WTC11 (cell line): ENCODE measurements at regions not wholly inside any gene's neighbourhood (a gene's known extent, or its start where the extent isn't known, plus 50 kb on each side); places are given as distances from the start of the nearest gene placed in this dataset.

Experiments
- ATAC-seq: fragments of 200-7000 bp; cut with Tn5 transposase; 2 replicates; pipeline ENCODE4 v1.10.0; 2021; ENCODE audit warnings: mild to moderate bottlenecking, moderate library complexity
- CTCF ChIA-PET: fragments of 300-600 bp; sonication (Branson Sonifier 250); formaldehyde crosslinking; loops from one replicate; lab custom pipeline; 2021; ENCODE audit warnings: antibody characterized with exemption; lab: Charles Lee
- POLR2A ChIA-PET: fragments of 350-600 bp; sonication (Branson Sonifier 250); formaldehyde crosslinking; loops from one replicate; lab custom pipeline; 2021; ENCODE audit warnings: antibody characterized with exemption; lab: Charles Lee
- DNase-seq: peaks from one replicate; pipeline ENCODE4 v3.0.0; 2021; ENCODE audit warnings: low spot score
- H3K27ac Mint-ChIP-seq: 2 replicates; pipeline ENCODE4 v1.8.0; 2021; ENCODE audit warnings: mixed read lengths
- H3K27me3 Mint-ChIP-seq: 2 replicates; pipeline ENCODE4 v1.8.0; 2021; ENCODE audit warnings: low read depth, mild to moderate bottlenecking, moderate library complexity, mixed read lengths
- H3K36me3 Mint-ChIP-seq: 2 replicates; pipeline ENCODE4 v1.8.0; 2021; ENCODE audit warnings: mixed read lengths
- H3K4me1 Mint-ChIP-seq: 2 replicates; pipeline ENCODE4 v1.8.0; 2022; ENCODE audit warnings: mixed read lengths
- H3K4me3 Mint-ChIP-seq: 2 replicates; pipeline ENCODE4 v1.8.0; 2021; ENCODE audit warnings: mild to moderate bottlenecking, moderate library complexity, mixed read lengths
- H3K9me3 Mint-ChIP-seq: 2 replicates; pipeline ENCODE4 v1.8.0; 2021; ENCODE audit warnings: mixed read lengths
- CDX4 ChIP-seq: fragments of 250-450 bp; sonication (Bioruptor Pico); IDR thresholded peaks from 2 replicates; pipeline ENCODE4 v1.9.0; 2021; ENCODE audit warnings: moderate library complexity, mild to moderate bottlenecking, inconsistent platforms, borderline replicate concordance
- FOXP4 ChIP-seq: sonication (generic); formaldehyde crosslinking; IDR thresholded peaks from 2 replicates; pipeline ENCODE4 v1.8.0; 2022; ENCODE audit warnings: mild to moderate bottlenecking, missing genetic modification reagents
- GABPB1 ChIP-seq: sonication (generic); formaldehyde crosslinking; IDR thresholded peaks from 2 replicates; pipeline ENCODE4 v1.8.1; 2023; ENCODE audit warnings: mild to moderate bottlenecking, missing genetic modification reagents
- JAZF1 ChIP-seq: fragments of 250-450 bp; sonication (Bioruptor Pico); IDR thresholded peaks from 2 replicates; pipeline ENCODE4 v1.9.0; 2021; ENCODE audit warnings: moderate library complexity, mild to moderate bottlenecking, inconsistent platforms
- PREB ChIP-seq: sonication (generic); formaldehyde crosslinking; IDR thresholded peaks from 2 replicates; pipeline ENCODE4 v1.8.1; 2022; ENCODE audit warnings: mild to moderate bottlenecking, missing genetic modification reagents, moderate library complexity, borderline replicate concordance
- RELA ChIP-seq: sonication (generic); formaldehyde crosslinking; IDR thresholded peaks from 2 replicates; pipeline ENCODE4 v1.8.1; 2022; ENCODE audit warnings: missing genetic modification reagents, mild to moderate bottlenecking, borderline replicate concordance
- SMAD4 ChIP-seq: sonication (generic); formaldehyde crosslinking; IDR thresholded peaks from 2 replicates; pipeline ENCODE4 v1.8.0; 2022; ENCODE audit warnings: mild to moderate bottlenecking, missing genetic modification reagents
- ZNF138 ChIP-seq: sonication (generic); formaldehyde crosslinking; conservative IDR thresholded peaks from 2 replicates; pipeline ENCODE4 v1.8.1; 2022; ENCODE audit warnings: mild to moderate bottlenecking, moderate library complexity, missing genetic modification reagents
- ZNF232 ChIP-seq: sonication (generic); formaldehyde crosslinking; IDR thresholded peaks from 2 replicates; pipeline ENCODE4 v1.8.0; 2022; ENCODE audit warnings: mild to moderate bottlenecking, missing genetic modification reagents
- ZNF263 ChIP-seq: sonication (generic); formaldehyde crosslinking; IDR thresholded peaks from 2 replicates; pipeline ENCODE4 v1.8.1; 2022; ENCODE audit warnings: low read depth, mild to moderate bottlenecking, moderate library complexity, missing genetic modification reagents
- TF ChIP-seq, protein P1 (sequence below): sonication (generic); formaldehyde crosslinking; IDR thresholded peaks from 2 replicates; pipeline ENCODE4 v1.8.0; 2023; ENCODE audit warnings: missing genetic modification reagents
- TF ChIP-seq, protein P2 (sequence below): sonication (generic); formaldehyde crosslinking; IDR thresholded peaks from 2 replicates; pipeline ENCODE4 v1.8.0; 2022; ENCODE audit warnings: mild to moderate bottlenecking, missing genetic modification reagents
- TF ChIP-seq, protein P3 (sequence below): sonication (generic); formaldehyde crosslinking; IDR thresholded peaks from 2 replicates; pipeline ENCODE4 v1.8.1; 2023; ENCODE audit warnings: mild to moderate bottlenecking, missing genetic modification reagents
- TF ChIP-seq, protein P4 (sequence below): sonication (generic); formaldehyde crosslinking; conservative IDR thresholded peaks from 2 replicates; pipeline ENCODE4 v1.8.1; 2023; ENCODE audit warnings: mild to moderate bottlenecking, low read depth, missing genetic modification reagents, moderate library complexity
- TF ChIP-seq, protein P5 (sequence below): sonication (generic); formaldehyde crosslinking; IDR thresholded peaks from 2 replicates; pipeline ENCODE4 v1.8.1; 2022; ENCODE audit warnings: low read depth, mild to moderate bottlenecking, moderate library complexity, missing genetic modification reagents, borderline replicate concordance

DNA sequence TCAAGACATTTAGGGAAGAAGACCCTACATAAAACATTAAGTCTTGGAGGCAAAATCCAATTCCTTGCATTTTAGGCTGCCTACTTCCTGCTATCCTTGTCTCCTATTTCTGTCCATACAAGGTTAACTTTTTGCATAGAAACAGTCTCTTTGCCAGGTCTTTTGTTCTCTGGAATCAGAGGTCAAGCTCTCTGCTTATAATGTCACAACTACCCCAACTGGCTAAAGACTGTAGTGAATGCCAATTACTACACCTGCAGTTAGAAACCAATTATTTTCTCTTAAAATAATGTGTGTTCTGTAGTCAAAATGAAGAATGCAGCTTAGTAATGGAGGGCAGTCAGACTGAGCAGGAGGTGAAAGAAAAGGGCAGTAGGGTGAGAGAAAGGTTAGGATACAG is 856.2 kb downstream of the TUSC7 start:
- TF ChIP-seq, protein P1, sequence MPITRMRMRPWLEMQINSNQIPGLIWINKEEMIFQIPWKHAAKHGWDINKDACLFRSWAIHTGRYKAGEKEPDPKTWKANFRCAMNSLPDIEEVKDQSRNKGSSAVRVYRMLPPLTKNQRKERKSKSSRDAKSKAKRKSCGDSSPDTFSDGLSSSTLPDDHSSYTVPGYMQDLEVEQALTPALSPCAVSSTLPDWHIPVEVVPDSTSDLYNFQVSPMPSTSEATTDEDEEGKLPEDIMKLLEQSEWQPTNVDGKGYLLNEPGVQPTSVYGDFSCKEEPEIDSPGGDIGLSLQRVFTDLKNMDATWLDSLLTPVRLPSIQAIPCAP: no peak
- TF ChIP-seq, protein P2, sequence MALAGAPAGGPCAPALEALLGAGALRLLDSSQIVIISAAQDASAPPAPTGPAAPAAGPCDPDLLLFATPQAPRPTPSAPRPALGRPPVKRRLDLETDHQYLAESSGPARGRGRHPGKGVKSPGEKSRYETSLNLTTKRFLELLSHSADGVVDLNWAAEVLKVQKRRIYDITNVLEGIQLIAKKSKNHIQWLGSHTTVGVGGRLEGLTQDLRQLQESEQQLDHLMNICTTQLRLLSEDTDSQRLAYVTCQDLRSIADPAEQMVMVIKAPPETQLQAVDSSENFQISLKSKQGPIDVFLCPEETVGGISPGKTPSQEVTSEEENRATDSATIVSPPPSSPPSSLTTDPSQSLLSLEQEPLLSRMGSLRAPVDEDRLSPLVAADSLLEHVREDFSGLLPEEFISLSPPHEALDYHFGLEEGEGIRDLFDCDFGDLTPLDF (CRISPR knock-in tag): no peak
- TF ChIP-seq SMAD4 (CRISPR knock-in tag) (no peak), JAZF1 (CRISPR knock-in tag) (no peak), FOXP4 (CRISPR knock-in tag) (no peak), GABPB1 (CRISPR knock-in tag) (no peak), ZNF232 (CRISPR knock-in tag) (no peak)
- TF ChIP-seq, all 79 proteins: peak for 0
- no peak for ATAC-seq
- ChIA-PET CTCF (no interaction called here), POLR2A (no interaction called here)
- DNase-seq: no peak
- Mint-ChIP-seq H3K4me3 (no peak overlapping the region), H3K36me3 (no peaks in the 10 kb centered on the region), H3K27ac (no peak overlapping the region), H3K4me1 (peaks cover 4% of the 10 kb centered on the region), H3K27me3 (no peaks in the 10 kb centered on the region), H3K9me3 (peaks cover 8% of the 10 kb centered on the region)

DNA sequence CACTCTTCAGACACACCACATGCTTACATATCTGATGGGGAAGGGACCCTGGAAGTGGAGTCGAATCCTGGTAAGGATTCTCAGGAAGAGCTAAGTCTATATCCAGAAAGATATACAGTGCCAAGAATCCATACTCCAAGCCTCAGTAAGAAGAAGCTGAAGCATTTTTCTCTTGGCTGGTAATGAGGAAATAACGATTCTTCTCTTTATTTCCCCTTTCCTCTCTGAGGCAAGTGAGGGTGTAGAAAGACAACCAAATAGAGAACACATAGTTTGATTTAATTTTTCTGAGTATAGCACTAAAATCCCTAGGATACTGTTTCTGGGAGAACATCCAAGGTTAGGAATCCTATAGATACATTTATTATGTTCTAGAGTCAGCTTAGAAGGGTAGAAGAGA is 857.3 kb downstream of the TUSC7 start:
- no peaks in the 10 kb centered on the region for H3K27me3 Mint-ChIP-seq
- no peak for TF ChIP-seq ZNF263 (CRISPR knock-in tag)
- no peak for TF ChIP-seq JAZF1 (CRISPR knock-in tag)
- TF ChIP-seq PREB (CRISPR knock-in tag): no peak
- TF ChIP-seq CDX4 (CRISPR knock-in tag): no peak
- no peak for TF ChIP-seq ZNF138 (CRISPR knock-in tag)
- no peak for TF ChIP-seq RELA (CRISPR knock-in tag)
- TF ChIP-seq, protein P3, sequence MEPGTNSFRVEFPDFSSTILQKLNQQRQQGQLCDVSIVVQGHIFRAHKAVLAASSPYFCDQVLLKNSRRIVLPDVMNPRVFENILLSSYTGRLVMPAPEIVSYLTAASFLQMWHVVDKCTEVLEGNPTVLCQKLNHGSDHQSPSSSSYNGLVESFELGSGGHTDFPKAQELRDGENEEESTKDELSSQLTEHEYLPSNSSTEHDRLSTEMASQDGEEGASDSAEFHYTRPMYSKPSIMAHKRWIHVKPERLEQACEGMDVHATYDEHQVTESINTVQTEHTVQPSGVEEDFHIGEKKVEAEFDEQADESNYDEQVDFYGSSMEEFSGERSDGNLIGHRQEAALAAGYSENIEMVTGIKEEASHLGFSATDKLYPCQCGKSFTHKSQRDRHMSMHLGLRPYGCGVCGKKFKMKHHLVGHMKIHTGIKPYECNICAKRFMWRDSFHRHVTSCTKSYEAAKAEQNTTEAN (CRISPR knock-in tag): no peak
- TF ChIP-seq, protein P4, sequence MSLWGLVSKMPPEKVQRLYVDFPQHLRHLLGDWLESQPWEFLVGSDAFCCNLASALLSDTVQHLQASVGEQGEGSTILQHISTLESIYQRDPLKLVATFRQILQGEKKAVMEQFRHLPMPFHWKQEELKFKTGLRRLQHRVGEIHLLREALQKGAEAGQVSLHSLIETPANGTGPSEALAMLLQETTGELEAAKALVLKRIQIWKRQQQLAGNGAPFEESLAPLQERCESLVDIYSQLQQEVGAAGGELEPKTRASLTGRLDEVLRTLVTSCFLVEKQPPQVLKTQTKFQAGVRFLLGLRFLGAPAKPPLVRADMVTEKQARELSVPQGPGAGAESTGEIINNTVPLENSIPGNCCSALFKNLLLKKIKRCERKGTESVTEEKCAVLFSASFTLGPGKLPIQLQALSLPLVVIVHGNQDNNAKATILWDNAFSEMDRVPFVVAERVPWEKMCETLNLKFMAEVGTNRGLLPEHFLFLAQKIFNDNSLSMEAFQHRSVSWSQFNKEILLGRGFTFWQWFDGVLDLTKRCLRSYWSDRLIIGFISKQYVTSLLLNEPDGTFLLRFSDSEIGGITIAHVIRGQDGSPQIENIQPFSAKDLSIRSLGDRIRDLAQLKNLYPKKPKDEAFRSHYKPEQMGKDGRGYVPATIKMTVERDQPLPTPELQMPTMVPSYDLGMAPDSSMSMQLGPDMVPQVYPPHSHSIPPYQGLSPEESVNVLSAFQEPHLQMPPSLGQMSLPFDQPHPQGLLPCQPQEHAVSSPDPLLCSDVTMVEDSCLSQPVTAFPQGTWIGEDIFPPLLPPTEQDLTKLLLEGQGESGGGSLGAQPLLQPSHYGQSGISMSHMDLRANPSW (CRISPR knock-in tag): no peak
- TF ChIP-seq, protein P5, sequence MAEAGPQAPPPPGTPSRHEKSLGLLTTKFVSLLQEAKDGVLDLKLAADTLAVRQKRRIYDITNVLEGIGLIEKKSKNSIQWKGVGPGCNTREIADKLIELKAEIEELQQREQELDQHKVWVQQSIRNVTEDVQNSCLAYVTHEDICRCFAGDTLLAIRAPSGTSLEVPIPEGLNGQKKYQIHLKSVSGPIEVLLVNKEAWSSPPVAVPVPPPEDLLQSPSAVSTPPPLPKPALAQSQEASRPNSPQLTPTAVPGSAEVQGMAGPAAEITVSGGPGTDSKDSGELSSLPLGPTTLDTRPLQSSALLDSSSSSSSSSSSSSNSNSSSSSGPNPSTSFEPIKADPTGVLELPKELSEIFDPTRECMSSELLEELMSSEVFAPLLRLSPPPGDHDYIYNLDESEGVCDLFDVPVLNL (CRISPR knock-in tag): no peak
- TF ChIP-seq FOXP4 (CRISPR knock-in tag): no peak
- TF ChIP-seq, all 79 proteins: peak for 0
- no peak overlapping the region for H3K27ac Mint-ChIP-seq
- no peak for DNase-seq
- H3K4me1 Mint-ChIP-seq: peaks cover 4% of the 10 kb centered on the region
- H3K36me3 Mint-ChIP-seq: no peaks in the 10 kb centered on the region
- ATAC-seq: no peak
- no peak overlapping the region for H3K4me3 Mint-ChIP-seq
- POLR2A ChIA-PET: no interaction called here
- H3K9me3 Mint-ChIP-seq: peaks cover 8% of the 10 kb centered on the region
- CTCF ChIA-PET: no interaction called here
